Muscle layer of duodenum (tissue), 2 donors: ENCODE measurements at regions not wholly inside any gene's neighbourhood (a gene's known extent, or its start where the extent isn't known, plus 50 kb on each side); places are given as distances from the start of the nearest gene placed in this dataset.

Source experiments
- H3K27ac ChIP-seq: one replicate; pipeline ENCODE4 v1.7.0; 2013; ENCODE audit warnings: mild to moderate bottlenecking, low read length
- H3K27me3 ChIP-seq: one replicate; pipeline ENCODE4 v1.7.0; 2013; ENCODE audit warnings: low read depth, mild to moderate bottlenecking, control low read depth, low read length
- H3K36me3 ChIP-seq, 2 donors: one replicate each; pipeline ENCODE4 v1.7.0; 2013; ENCODE audit warnings: low read length in 2 of 2, control low read depth in 1 of 2, mild to moderate bottlenecking in 1 of 2; ENCODE audit not compliant: insufficient read depth in 2 of 2, control insufficient read depth in 1 of 2
- H3K4me1 ChIP-seq, 2 donors: one replicate each; pipeline ENCODE4 v1.7.0; 2013; ENCODE audit warnings: low read length in 2 of 2, mild to moderate bottlenecking in 2 of 2, control low read depth in 1 of 2, moderate library complexity in 1 of 2; ENCODE audit not compliant: insufficient read depth in 2 of 2, control insufficient read depth in 1 of 2
- H3K4me3 ChIP-seq, 2 donors: one replicate each; pipeline ENCODE4 v1.7.0; 2013; ENCODE audit warnings: low read length in 2 of 2, low read depth in 1 of 2, mild to moderate bottlenecking in 1 of 2
- H3K9me3 ChIP-seq, 2 donors: one replicate each; pipeline ENCODE4 v1.7.0; 2013; ENCODE audit warnings: low read length in 2 of 2, control low read depth in 1 of 2, mild to moderate bottlenecking in 1 of 2; ENCODE audit not compliant: control insufficient read depth in 1 of 2
- donor health status: healthy.

DNA sequence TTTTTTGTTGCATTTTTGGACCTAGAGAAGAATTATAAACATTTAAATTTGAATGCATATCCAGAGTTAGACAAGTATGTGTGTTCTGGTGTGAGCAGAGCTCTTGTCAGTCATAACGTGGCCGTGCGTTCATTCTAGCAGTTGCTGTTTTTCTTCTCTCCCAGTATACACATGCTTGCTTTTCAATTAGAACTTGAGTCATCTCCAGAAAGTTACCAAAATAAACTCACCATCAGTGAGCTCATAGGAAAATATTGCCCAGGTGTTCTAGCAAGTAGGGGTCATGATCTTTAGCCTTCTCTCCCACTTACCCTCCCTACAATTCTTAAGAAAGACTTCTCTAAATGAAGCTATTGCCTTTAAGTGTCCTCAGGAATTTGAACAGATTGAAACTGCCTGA lies 247.5 kb upstream of the TUT7 start:
- H3K9me3 ChIP-seq = no peaks in the 10 kb centered on the region
- peaks cover 0 to 17% of the 10 kb centered on the region in 2 donors for H3K4me1 ChIP-seq
- H3K36me3 ChIP-seq = no peaks in the 10 kb centered on the region
- no peak overlapping the region for H3K27ac ChIP-seq
- no peak overlapping the region for H3K4me3 ChIP-seq
- H3K27me3 ChIP-seq = no peaks in the 10 kb centered on the region

DNA sequence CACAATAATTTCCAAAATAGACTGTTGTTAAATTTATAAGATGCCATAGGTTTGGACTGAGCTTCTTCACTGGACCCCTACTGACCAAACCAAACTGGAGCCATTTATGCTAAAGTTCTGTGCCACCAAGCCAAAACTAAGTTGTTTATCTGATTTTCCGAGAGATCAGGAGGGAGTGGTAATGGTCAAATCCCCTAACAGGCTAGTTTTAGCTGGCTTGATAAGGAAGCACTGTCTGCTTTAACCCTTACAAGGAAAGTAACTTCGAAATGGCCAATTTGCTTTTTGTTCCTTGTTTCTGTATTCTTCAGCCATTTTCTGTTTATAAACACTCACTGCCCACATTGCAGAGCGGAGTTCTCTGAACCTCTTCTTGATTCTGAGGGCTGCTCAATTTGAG lies 246.8 kb upstream of the TUT7 start:
- Histone ChIP-seq H3K9me3 (no peaks in the 10 kb centered on the region), H3K4me1 (peaks cover 0 to 17% of the 10 kb centered on the region in 2 donors), H3K36me3 (no peaks in the 10 kb centered on the region), H3K27me3 (no peaks in the 10 kb centered on the region), H3K27ac (no peak overlapping the region), H3K4me3 (no peak overlapping the region)

DNA sequence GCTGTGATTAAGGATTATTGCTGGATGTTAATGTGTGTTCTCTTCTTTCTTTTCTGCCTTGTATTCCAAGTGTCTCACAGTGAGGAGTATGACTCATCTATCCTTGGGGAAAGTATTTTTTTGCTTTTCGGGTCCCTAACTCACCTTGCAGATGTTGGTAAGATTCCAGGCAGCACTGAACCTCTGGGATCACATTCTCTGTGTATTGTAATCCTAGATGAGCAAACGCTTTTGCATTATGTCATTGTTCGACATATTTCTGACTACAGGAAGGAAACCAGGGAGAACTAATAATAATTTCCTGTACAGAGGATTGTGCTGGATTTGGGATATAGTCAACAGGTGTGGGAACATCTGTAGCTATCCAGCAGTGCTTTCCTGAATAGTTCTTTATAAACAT lies 246.1 kb upstream of the TUT7 start:
- Histone ChIP-seq H3K4me1 (peaks cover 0 to 17% of the 10 kb centered on the region in 2 donors), H3K36me3 (no peaks in the 10 kb centered on the region), H3K27me3 (no peaks in the 10 kb centered on the region), H3K4me3 (no peak overlapping the region), H3K9me3 (no peaks in the 10 kb centered on the region), H3K27ac (no peak overlapping the region)

DNA sequence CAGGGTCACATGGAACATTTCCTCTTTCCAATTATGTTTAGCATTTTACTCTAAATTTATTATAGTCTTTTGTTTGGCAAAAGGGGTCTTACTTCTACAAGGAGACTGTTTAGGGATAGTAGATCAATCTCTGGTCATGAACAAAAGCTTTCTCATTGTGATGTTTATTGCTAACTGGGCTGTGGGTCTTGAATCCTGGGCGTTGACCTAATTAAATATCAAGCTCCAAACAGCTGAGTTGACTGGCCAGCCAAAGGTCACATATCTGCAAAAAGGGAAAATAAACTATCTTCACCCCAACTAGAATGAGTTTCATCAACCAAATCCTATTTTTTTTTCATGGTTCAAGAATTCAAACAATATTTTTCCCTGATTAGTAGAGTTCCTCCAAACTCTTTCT lies 245.4 kb upstream of the TUT7 start:
- Histone ChIP-seq H3K36me3 (no peaks in the 10 kb centered on the region), H3K4me1 (peaks cover 0 to 17% of the 10 kb centered on the region in 2 donors), H3K27ac (no peak overlapping the region), H3K27me3 (no peaks in the 10 kb centered on the region), H3K4me3 (no peak overlapping the region), H3K9me3 (no peaks in the 10 kb centered on the region)

DNA sequence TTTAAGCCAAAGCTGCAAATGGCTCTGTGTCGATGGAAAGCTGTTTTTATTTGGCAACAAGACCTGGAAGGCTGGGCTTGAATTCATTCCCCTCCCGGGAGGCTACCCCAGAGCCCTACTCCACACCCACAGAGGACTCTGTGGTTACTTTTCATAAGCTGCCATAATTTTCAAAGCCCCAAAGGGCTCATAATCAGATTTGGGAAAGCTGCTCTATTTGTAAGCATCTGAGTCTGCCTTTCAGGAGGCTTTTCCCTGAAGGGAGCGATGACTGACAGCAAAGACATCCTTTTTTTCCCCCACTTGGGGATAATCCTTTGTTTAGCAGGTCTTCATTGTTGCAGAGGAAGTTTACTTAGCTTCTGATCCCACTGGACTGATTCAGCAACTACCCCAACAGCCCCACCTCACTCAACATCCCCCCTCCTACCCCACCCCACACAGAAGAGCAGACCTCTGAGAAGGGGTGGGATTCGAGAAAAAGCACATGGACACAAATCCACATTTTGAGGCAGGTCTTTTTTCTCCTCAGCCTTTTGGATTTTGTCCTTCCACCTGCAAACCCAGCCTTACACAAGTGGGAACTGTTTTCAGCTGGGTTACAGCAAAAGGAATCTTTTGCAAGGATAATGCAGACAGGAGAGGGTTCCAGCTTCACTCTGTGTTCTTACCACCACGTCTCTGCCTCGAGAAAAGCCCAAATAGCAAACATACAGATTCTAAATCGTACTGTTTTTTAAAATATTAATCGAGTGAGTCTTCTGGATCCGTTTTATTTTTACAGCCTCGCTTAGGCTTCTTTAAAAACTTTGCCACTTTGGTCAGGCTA lies 244.4 kb upstream of the TUT7 start:
- Histone ChIP-seq H3K27me3 (no peaks in the 10 kb centered on the region), H3K36me3 (no peaks in the 10 kb centered on the region), H3K4me3 (no peak overlapping the region), H3K9me3 (no peaks in the 10 kb centered on the region), H3K27ac (no peak overlapping the region), H3K4me1 (peaks cover 0 to 17% of the 10 kb centered on the region in 2 donors)

DNA sequence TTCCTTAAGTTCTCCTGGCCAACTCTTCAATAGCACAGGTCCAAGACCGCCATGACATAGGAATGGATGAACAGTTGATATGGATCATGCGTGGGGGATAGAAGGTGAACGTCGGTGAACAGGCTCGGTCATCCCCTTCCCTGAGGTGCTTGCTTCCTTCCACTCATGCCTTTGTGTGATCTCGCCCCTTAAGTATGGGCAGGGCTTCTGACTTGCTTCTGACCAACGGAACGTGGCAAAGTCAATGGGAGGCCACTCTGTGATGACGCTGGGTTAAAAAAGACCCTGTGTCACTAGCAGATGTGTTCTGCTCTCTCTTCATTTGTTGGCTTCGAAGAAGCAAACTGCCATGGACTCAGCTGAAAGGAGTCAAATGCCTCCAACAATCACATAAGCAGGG lies 240.5 kb upstream of the TUT7 start:
- Histone ChIP-seq H3K4me1 (peaks cover 0 to 4% of the 10 kb centered on the region in 2 donors), H3K27ac (no peak overlapping the region), H3K27me3 (no peaks in the 10 kb centered on the region), H3K4me3 (no peak overlapping the region), H3K9me3 (no peaks in the 10 kb centered on the region), H3K36me3 (no peaks in the 10 kb centered on the region)

DNA sequence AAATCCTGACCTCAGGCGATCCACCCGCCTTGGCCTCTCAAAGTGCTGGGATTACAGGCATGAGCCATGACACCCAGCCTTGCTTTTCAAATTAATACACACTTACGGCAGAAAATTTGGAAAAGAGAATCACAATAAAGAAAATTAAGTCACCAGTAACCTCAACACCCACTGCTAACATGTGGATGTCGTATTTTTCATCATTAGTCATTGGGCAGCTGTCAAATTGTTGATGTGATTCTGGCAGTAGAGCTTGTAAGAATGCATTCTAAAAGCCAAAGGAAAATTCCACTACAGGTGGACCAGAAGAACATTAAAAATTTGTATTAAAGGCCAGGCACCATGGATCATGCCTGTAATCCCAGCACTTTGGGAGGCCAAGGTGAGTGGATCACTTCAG lies 237.3 kb upstream of the TUT7 start:
- Histone ChIP-seq H3K36me3 (no peaks in the 10 kb centered on the region), H3K27me3 (no peaks in the 10 kb centered on the region), H3K4me1 (peaks cover under 1 to 1% of the 10 kb centered on the region in 2 donors), H3K4me3 (no peak overlapping the region), H3K27ac (no peak overlapping the region), H3K9me3 (no peaks in the 10 kb centered on the region)

DNA sequence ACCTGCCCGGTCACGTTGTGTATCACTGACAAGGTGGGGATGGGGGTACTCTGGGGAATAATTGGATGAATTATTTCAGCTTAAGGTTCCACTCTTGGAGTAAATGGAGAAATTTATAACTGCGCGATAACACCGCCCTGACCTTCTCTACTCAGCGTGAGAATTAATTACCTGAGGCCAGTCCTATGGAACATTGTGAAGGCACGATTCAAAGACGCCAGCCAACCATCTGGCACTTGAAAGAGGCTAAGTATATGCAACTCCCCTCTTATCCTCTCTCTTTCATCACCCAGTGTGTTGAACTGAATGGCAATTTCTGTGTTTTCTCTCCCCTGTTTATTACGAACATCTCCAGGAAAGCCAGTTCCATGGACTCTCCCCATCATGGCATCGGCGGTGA lies 235.5 kb upstream of the TUT7 start:
- peaks cover 6 to 12% of the 10 kb centered on the region in 2 donors for H3K4me1 ChIP-seq
- no peak overlapping the region for H3K27ac ChIP-seq
- H3K4me3 ChIP-seq = no peak overlapping the region
- no peaks in the 10 kb centered on the region for H3K27me3 ChIP-seq
- H3K9me3 ChIP-seq = no peaks in the 10 kb centered on the region
- H3K36me3 ChIP-seq = no peaks in the 10 kb centered on the region

DNA sequence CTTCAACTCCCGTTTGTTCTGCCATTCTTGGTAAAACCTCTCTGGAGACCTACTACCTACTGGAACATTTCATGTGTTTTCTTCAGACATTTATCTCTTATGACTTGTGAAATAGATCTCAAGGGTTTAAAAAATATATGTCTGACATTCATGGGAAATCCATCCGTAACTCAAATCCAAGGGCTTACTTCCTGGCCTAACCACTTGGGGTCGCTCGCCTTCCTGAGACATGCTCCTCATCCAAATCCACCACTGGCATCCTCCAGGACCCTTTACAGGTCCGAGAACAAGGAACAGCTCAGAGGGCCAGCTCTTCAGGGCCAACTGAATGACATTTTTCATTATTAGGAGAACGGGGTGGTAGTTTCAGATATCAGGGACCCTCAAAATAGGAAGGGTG lies 235.1 kb upstream of the TUT7 start:
- H3K27ac ChIP-seq = no peak overlapping the region
- H3K27me3 ChIP-seq = no peaks in the 10 kb centered on the region
- H3K9me3 ChIP-seq = no peaks in the 10 kb centered on the region
- H3K36me3 ChIP-seq = no peaks in the 10 kb centered on the region
- peaks cover 6 to 12% of the 10 kb centered on the region in 2 donors for H3K4me1 ChIP-seq
- H3K4me3 ChIP-seq = no peak overlapping the region

DNA sequence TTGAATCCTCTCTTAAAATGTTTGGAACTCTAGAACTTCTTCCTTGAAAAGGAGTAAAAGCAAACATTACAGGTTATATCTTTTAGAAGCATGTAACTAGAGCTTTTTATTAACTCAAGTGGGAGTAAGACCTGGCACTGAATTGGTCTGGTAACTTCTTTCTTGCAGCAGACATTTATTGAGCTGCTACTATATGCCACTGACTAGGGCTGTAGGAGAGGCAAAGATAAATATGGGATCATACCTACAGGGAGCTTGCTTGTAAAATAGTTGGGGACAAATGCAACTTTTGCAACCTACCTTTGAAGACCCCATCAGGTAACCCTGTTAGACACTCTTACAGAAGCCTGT lies 231.9 kb upstream of the TUT7 start:
- Histone ChIP-seq H3K4me3 (peak overlapping the region; percentile 34 to 44), H3K27me3 (no peaks in the 10 kb centered on the region), H3K36me3 (no peaks in the 10 kb centered on the region), H3K4me1 (peaks cover 6 to 14% of the 10 kb centered on the region in 2 donors), H3K9me3 (no peaks in the 10 kb centered on the region), H3K27ac (peak overlapping the region; percentile 3)

DNA sequence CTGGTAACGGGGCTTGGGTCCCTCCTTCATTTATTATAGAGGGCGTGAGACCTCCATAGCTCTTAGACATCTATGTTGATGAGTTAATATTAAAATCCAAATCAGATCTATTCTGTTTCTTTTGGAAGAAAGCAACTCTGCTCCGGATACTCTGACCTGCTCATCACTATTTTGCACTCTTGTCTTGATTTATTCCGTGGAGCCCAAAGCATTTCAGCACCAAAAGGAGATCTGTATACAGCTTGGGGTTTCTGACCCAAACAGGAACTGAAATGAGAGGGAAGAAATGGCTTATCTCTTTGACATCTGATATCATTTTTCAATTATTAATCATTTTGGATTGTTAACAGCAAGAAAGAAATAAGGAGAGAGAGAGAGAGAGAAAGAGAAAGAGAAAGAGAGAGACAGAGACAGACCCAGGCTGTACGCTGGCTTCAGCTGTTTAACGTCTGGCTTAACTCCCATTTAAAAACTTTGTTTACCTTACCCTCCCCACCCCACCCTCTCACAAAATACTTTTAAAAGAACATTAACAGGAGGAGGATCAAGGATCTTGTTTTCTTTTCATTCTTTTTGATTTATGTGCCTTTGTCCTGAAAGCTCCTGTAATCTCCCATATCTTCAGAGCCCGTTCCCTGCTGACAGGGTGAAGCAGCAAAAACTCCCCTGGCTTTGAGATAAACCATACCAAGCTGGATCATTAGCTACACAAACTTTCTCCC lies 231.4 kb upstream of the TUT7 start:
- Histone ChIP-seq H3K4me3 (peak overlapping the region; percentile 34 to 44), H3K36me3 (no peaks in the 10 kb centered on the region), H3K27ac (peak overlapping the region; percentile 3), H3K9me3 (no peaks in the 10 kb centered on the region), H3K4me1 (peaks cover 6 to 14% of the 10 kb centered on the region in 2 donors), H3K27me3 (no peaks in the 10 kb centered on the region)
